H1 (cell line): ENCODE measurements at regions not wholly inside any gene's neighbourhood (a gene's known extent, or its start where the extent isn't known, plus 50 kb on each side); places are given as distances from the start of the nearest gene placed in this dataset.

Source experiments
- KDM5A ChIP-seq: fragments of 200-600 bp; IDR thresholded peaks from 2 replicates; pipeline ENCODE4 v1.7.1; 2012; ENCODE audit warnings: mild to moderate bottlenecking, low read length, inconsistent platforms, mixed read lengths
- TAF1 ChIP-seq: IDR thresholded peaks from 2 replicates; pipeline ENCODE4 v1.6.1; 2011; ENCODE audit warnings: mild to moderate bottlenecking, low read depth, low read length

GRCh38 chr11:127452533-127452932, 452.0 kb upstream of the KIRREL3 start:
- TF ChIP-seq TAF1 (no peak), KDM5A (no peak)
